HCT116 (cell line): ENCODE measurements at regions not wholly inside any gene's neighbourhood (a gene's known extent, or its start where the extent isn't known, plus 50 kb on each side); places are given as distances from the start of the nearest gene placed in this dataset.

Experiments used
- ATAC-seq: fragments of 200-7000 bp; cut with Tn5 transposase; 2 replicates; pipeline ENCODE4 v1.9.1; 2020; ENCODE audit warnings: mild to moderate bottlenecking, moderate library complexity
- BruUV-seq: library from RNA; stranded (reverse); fragments of 400-500 nt; replicated peaks from 2 replicates; lab custom pipeline; 2021; lab: Mats Ljungman, UMichigan
- CTCF ChIA-PET: fragments of 300-600 bp; sonication (Branson Sonifier 250); formaldehyde crosslinking; loops from one replicate; lab custom pipeline; 2021; ENCODE audit warnings: antibody characterized with exemption; lab: Charles Lee
- POLR2A ChIA-PET: fragments of 300-600, 350-600 bp; sonication (Branson Sonifier 250); formaldehyde crosslinking; loops from one replicate; lab custom pipeline; 2021; ENCODE audit warnings: antibody characterized with exemption; lab: Charles Lee
- RAD21 ChIA-PET, 2 experiments: fragments of 300-600 bp; sonication (Branson Sonifier 250); formaldehyde crosslinking; loops; one replicate each; lab custom pipeline; 2023; ENCODE audit warnings: low total read pairs in 2 of 2; ENCODE audit not compliant: uncharacterized antibody in 2 of 2, unreplicated experiment in 2 of 2, low non-redundant PET in 1 of 2; lab: Charles Lee
- DNase-seq: peaks from one replicate; pipeline ENCODE4 v3.0.0-alpha.2; 2010; ENCODE audit warnings: low read depth, low spot score
- H2AFZ ChIP-seq: fragments of 200-600 bp; shearing (Covaris generic), sonication (generic); 2 replicates; pipeline ENCODE4 v1.6.1; 2017; ENCODE audit warnings: low read depth, mixed run types, mixed read lengths, antibody characterized with exemption, low read length; ENCODE audit not compliant: poor library complexity, severe bottlenecking
- H3K27ac ChIP-seq: 2 replicates; pipeline ENCODE4 v1.5.1; 2012; ENCODE audit warnings: low read depth, low read length
- H3K27me3 ChIP-seq: fragments of 200-600 bp; sonication (generic); 2 replicates; pipeline ENCODE4 v1.6.1; 2016; ENCODE audit warnings: mixed run types, low read length, mixed read lengths; ENCODE audit not compliant: insufficient read depth
- H3K36me3 ChIP-seq, 2 experiments: fragments of 200-500 bp in 1 of 2; fragments of 200-600 bp in 1 of 2; sonication (Bioruptor generic) in 1 of 2; sonication (generic) in 1 of 2; 2 replicates each; pipeline versions ENCODE4 v1.5.1 to v1.6.1; 2014 to 2016; ENCODE audit warnings: low read length in 2 of 2, inconsistent platforms in 1 of 2, mixed read lengths in 1 of 2, mixed run types in 1 of 2; ENCODE audit not compliant: insufficient read depth in 2 of 2, control insufficient read depth in 1 of 2
- H3K4me1 ChIP-seq, 2 experiments: fragments of 200-600 bp in 1 of 2; sonication (generic) in 1 of 2; 2 replicates each; pipeline versions ENCODE4 v1.5.1 to v1.6.1; 2012 to 2017; ENCODE audit warnings: low read length in 2 of 2, inconsistent platforms in 1 of 2, mild to moderate bottlenecking in 1 of 2, mixed read lengths in 1 of 2, mixed run types in 1 of 2, moderate library complexity in 1 of 2; ENCODE audit not compliant: insufficient read depth in 2 of 2, control insufficient read depth in 1 of 2
- H3K4me2 ChIP-seq: fragments of 200-600 bp; sonication (generic); 2 replicates; pipeline ENCODE4 v1.6.1; 2017; ENCODE audit warnings: mixed run types, low read length, mixed read lengths
- H3K4me3 ChIP-seq, 2 experiments: fragments of 200-600 bp in 1 of 2; sonication (generic) in 1 of 2; replicated peaks in 1 of 2; 2 replicates each; pipeline ENCODE4 v1.5.1; 2011 to 2016; ENCODE audit warnings: low read length in 2 of 2, control low read depth in 1 of 2, low read depth in 1 of 2, mild to moderate bottlenecking in 1 of 2, mixed read lengths in 1 of 2, mixed run types in 1 of 2
- H3K79me2 ChIP-seq: fragments of 200-600 bp; sonication (generic); 2 replicates; pipeline ENCODE4 v1.6.1; 2017; ENCODE audit warnings: mild to moderate bottlenecking, mixed run types, low read length, moderate library complexity, mixed read lengths; ENCODE audit not compliant: insufficient read depth
- H3K9ac ChIP-seq: fragments of 200-600 bp; sonication (generic); 2 replicates; pipeline ENCODE4 v1.6.1; 2016; ENCODE audit warnings: low read length, mixed read lengths
- H3K9me2 ChIP-seq: fragments of 200-600 bp; sonication (generic), shearing (Covaris generic); 2 replicates; pipeline ENCODE4 v1.6.1; 2017; ENCODE audit warnings: mixed run types, mild to moderate bottlenecking, moderate library complexity; ENCODE audit not compliant: insufficient read depth
- H3K9me3 ChIP-seq, 2 experiments: fragments of 200-500 bp in 1 of 2; fragments of 200-600 bp in 1 of 2; sonication (Bioruptor generic) in 1 of 2; sonication (generic) in 1 of 2; 2 replicates each; pipeline ENCODE4 v1.6.1; 2014 to 2017; ENCODE audit warnings: low read length in 2 of 2, mixed read lengths in 2 of 2, inconsistent platforms in 1 of 2, low read depth in 1 of 2, mild to moderate bottlenecking in 1 of 2, mixed run types in 1 of 2, moderate library complexity in 1 of 2; ENCODE audit not compliant: control insufficient read depth in 1 of 2, insufficient read depth in 1 of 2
- H4K20me1 ChIP-seq: fragments of 200-600 bp; sonication (generic), shearing (Covaris generic); 2 replicates; pipeline ENCODE4 v1.6.1; 2017; ENCODE audit warnings: mixed run types, mild to moderate bottlenecking, moderate library complexity; ENCODE audit not compliant: insufficient read depth
- CBX3 ChIP-seq: IDR thresholded peaks from 2 replicates; pipeline ENCODE4 v1.6.1; 2012; ENCODE audit warnings: low read depth
- CEBPB ChIP-seq: IDR thresholded peaks from 2 replicates; pipeline ENCODE4 v1.6.1; 2012; ENCODE audit warnings: low read depth
- EZH2 ChIP-seq: fragments of 200-600 bp; sonication (generic); IDR thresholded peaks from 2 replicates; pipeline ENCODE4 v1.6.1; 2017; ENCODE audit warnings: antibody characterized with exemption, mixed run types
- JUND ChIP-seq: IDR thresholded peaks from 2 replicates; pipeline ENCODE4 v1.6.1; 2012
- MAX ChIP-seq: IDR thresholded peaks from 2 replicates; pipeline ENCODE4 v1.6.1; 2012
- REST ChIP-seq: IDR thresholded peaks from 2 replicates; pipeline ENCODE4 v1.6.1; 2012; ENCODE audit warnings: low read depth
- SIN3A ChIP-seq: IDR thresholded peaks from 2 replicates; pipeline ENCODE4 v1.6.1; 2012; ENCODE audit warnings: low read depth
- SP1 ChIP-seq: IDR thresholded peaks from 2 replicates; pipeline ENCODE4 v1.6.1; 2012; ENCODE audit warnings: low read depth
- TCF7L2 ChIP-seq: IDR thresholded peaks from 2 replicates; pipeline ENCODE4 v1.7.0; 2011; ENCODE audit warnings: borderline replicate concordance, inconsistent platforms; ENCODE audit not compliant: insufficient read depth, insufficient read length; ENCODE audit errors: extremely low read depth
- ZFX ChIP-seq: fragments of 450-650 bp; IDR thresholded peaks from 2 replicates; pipeline ENCODE4 v1.6.1; 2017
- intact Hi-C: fragments of 100-400 bp; cut with micrococcal nuclease; formaldehyde crosslinking; loops from 2 replicates; pipeline ENCODE4 v1.10.0; 2022

DNA sequence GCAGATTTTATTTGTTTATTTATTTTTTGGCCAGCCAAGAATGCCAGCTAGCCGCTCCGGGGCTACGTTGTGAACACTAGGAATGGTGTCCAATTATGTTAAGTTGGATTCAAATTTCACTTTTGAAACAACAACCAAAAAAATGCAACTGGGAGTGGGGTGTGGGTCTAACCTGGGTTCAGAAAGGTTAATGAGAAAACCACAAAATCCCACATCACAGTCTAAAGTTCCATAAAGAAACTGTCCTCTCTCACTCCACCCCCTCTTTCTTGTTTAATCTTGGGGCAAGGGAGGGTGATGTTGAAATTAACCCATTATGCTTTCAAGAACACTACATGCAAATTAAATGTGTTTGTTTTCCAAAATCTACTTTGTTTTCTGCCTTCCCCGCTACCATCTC is 77.2 kb downstream of the LINC00237 start:
- no peaks in the 10 kb centered on the region for H3K9me2 ChIP-seq
- H3K9ac ChIP-seq: no peak overlapping the region
- no peak overlapping the region for H3K4me2 ChIP-seq
- no peak overlapping the region for H3K27ac ChIP-seq
- CTCF ChIA-PET: no interaction called here
- intact Hi-C loops: no loop called here
- H4K20me1 ChIP-seq: no peaks in the 10 kb centered on the region
- H3K9me3 ChIP-seq: no peaks in the 10 kb centered on the region
- no peaks in the 10 kb centered on the region for H3K79me2 ChIP-seq
- peaks cover 0 to 8% of the 10 kb centered on the region in 2 experiments; a peak in 2 of 4 replicates for H3K4me1 ChIP-seq
- H3K4me3 ChIP-seq: no peak overlapping the region
- DNase-seq: no peak
- RAD21 ChIA-PET: no interaction called here
- POLR2A ChIA-PET: no interaction called here
- no peaks in the 10 kb centered on the region for H3K36me3 ChIP-seq
- no TSS peak for BruUV-seq
- no peak overlapping the region for H2AFZ ChIP-seq
- no peak for ATAC-seq
- TF ChIP-seq SIN3A: no peak
- TF ChIP-seq CBX3: no peak
- TF ChIP-seq REST: no peak
- no peak for TF ChIP-seq CEBPB
- TF ChIP-seq MAX: no peak
- no peak for TF ChIP-seq EZH2
- TF ChIP-seq ZFX: no peak
- TF ChIP-seq TCF7L2: no peak
- TF ChIP-seq SP1: no peak
- no peak for TF ChIP-seq JUND
- H3K27me3 ChIP-seq: no peaks in the 10 kb centered on the region
